SIG-M5 treated with dmso at 0.1 percent for 504 hours (cell line): ENCODE measurements at regions not wholly inside any gene's neighbourhood (a gene's known extent, or its start where the extent isn't known, plus 50 kb on each side); places are given as distances from the start of the nearest gene placed in this dataset.
"Not testable (repeated sequence)": the region's sequence is repeated elsewhere in the genome, so short reads cannot be mapped to it uniquely, and the experiment has no call there.

Experiments used
- DNase-seq: peaks from one replicate; lab custom pipeline; 2025; ENCODE audit not compliant: unreplicated experiment; lab: John Stamatoyannopoulos, UW

DNA sequence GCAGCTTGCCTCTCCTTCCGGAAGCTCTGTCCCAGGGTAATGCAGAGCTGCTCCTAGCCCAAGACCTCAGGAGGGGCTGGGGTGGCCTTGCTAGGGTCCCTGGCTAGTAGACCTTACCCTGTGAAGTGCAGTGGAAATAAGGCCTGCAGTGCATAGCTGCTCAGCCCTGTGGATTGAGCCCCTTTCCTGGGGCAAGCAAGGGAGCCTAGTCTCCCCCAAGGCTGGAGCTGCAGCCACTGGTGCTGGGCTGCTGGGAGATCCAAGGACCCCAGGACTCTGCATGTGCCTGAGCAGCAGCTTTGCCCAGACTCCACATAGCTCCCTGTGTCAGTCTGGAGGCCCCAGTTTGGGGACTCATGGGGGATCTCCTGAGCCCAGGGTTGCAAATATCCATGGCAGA is 57.9 kb downstream of the FANCF start:
- no peak for DNase-seq

DNA sequence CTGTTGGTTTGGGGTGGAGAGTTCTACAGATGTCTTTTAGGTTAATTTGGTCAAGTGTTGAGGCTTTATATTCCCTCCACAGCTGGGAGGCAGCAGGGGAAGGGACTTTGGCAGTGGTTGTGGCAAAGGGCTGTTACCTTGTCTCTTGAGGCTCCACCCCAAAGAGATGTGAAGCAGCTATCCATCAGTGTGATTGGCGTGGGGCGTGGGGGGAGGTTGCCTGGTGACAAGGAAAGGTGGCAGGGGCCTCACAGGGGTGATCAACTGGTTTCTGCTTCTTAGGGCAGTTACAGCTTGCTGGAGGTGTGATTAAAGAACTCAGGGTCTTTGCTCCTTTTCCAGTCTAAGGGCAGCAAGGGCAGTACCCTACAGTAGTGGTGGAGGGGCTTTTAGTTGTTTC is 59.3 kb downstream of the FANCF start:
- no peak for DNase-seq

DNA sequence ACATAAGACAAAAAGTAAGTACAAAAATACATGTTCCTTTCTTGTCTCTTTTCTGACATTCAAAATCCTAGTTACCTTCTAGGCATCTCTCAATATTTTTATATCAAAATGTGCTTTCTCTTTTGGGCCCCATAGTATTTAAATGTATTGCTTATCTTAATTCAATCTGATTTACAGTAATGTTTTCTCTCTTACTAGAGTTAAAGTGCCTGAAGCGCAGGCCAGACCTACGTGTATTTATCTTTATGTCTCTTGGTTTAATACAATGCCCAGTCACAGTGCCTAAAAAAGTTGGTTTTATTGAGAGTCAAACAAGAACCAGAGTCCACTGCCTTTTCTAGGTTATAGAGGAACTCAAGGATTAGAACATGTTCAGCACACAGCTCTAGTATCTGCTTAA is 64.3 kb downstream of the FANCF start:
- DNase-seq = no peak

DNA sequence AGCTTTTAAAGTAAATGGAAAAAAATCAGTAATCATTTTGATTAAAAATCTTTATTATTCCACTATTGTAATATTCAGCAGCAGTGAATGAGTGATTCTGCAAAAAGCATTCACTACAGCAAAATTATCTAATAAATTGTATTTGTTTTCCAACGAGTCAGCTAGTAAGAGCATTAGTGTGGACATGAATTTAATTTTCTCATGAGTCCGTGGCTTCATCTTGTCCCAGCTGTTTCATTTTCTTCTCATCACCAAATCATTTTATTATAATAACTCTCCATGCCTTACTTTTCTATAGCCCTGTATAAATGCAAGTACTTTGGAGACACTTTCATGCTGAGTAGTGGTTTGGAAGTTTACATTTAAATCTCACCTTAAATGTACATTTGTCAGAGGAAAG is 66.2 kb downstream of the FANCF start:
- no peak for DNase-seq

DNA sequence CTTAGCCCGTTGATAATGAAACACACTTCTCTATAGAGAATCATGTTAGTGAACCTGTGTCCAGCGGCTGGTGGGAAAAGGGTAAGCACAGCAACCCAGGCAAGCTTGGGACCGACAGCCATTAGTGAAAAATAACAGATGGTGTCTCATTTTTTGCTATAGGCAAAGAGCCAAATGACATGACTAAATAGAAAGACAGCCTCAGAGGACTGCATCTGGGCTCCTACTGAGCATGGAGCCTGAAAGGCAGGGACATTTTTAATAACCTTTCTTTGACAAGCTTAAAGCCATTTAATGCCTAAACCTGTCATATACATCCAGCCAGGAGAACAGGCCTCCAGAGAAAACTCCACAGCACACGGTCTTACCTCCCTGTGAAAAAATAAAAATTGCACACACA is 67.0 kb downstream of the FANCF start:
- DNase-seq = no peak

DNA sequence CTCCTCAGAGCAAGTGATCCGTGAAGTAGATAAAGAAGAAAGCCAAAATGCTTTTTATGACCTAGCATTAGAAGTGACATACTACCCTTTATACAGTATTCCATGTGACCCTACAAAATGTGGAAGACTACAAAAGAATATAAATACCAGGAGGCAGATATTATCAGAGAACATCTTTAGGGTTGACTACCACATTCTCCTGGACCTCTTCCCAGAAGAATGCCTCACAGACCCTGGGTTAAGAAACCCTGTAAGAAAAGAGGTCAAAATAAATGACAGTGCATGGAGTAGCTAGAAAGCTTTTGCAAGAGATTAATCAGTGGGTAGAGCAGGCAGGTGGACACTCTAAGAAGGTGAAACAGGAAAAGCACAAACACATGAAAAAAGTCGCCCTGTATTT is 69.2 kb downstream of the FANCF start:
- DNase-seq = no peak

DNA sequence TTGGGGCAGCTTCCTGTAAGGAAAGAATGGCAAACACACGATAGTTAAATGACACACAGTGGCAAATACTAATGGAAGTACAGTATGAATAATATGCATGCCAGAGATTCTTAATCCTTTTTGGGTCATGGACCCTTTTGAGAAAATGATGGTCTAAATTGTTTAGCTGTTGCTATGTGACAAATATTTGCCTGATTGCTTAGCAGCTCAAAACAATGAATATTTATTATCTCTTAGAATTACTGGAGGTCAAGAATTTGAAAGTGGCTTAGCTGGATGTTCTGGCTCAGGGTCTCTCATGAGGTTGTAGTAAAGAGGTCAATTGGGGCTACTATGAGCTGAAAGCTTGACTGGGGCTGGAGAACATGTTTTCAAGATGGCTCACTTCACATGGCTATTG is 69.7 kb downstream of the FANCF start:
- DNase-seq = no peak

DNA sequence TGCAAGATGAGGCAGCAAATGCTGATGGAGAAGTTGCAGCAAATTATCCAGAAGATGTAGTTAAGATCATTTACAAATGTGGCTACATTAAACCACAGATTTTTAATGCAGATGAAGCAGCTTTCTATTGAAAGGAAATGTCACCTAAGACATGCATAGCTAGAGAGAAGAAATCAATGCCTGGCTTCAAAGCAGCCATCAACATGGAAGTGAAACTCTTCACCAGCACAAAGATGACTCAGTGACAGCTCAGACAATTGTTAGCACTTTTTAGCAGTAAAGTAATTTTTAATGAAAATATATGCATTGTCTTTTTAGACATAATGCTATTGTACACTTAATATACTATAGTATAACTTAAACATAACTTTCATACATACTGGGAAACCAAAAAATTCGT is 71.4 kb downstream of the FANCF start:
- no peak for DNase-seq

DNA sequence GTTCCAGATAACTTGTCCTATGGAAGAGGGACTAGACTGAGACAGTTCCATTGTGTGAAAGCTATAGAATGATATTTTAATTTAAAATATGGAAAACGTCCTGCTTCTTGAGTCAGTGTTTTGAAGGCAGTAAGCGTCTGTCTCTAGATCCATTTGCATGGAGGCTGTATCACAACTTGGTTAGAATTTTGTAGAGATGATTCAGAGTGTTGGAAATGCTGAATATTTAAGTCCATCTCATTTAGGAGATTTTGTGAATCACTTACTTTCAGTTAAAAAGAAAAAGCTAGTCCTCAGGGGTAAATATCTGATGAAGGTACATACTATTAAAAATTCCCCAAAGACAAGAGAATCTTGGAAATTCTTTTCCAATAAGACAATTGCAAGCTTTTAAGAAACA is 72.7 kb downstream of the FANCF start:
- DNase-seq = no peak

DNA sequence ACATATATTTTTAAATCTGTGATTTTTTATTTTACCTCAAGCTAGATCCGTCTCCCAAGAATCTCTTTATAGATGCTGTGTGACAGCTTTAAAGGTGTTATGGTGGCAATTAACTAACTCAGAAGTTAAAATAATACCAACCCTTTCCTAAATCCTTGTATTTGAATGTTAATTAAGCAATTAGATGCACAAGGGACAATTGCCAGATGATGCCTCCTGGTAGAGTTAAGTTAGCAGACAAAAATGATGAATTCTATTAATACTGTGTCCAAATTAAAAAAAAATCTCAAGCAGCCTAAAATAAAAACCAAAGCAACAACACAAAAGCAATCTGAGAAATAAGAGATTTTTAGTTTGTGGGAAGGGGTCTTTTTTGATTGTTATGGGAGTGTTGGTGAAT is 78.9 kb downstream of the FANCF start:
- DNase-seq = no peak

DNA sequence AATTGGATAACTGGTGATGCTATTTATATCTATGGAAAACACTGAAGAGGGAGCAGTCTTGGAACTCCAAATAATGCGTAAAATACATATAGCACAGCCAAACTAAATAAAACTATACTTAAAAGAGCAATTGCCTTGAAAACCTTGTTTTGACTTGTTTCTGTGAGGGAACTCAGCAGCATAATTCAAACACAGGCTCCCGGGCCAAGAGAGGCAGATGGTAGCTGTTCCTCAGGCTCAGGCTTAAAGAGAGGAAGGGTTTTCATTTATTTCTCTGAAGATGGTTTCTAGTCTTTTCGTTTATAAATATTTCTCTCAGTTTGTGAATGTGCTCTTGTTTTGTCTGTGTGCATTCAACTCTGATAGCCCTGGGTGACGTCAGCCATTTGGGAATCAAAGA is 82.4 kb downstream of the FANCF start:
- DNase-seq = no peak

DNA sequence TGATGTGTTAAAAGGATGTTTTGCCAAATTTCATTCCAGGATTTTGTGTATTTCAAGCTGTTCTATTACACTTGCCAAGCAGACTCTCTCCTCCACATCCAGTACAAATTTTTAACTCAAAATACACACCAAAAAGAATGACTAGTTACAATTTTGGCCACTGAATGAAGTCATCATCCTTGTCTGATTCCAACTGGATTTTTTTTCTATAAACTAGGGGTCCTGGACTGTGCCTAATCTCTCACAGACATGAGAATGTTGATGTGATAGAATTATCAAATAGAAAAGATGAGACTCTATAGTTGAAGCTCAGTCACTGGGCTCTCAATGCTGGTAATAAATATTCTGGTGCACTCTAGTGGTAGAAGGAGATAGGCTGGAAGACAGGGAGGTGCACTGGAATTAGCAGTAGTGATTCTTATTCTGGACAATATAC is 85.8 kb downstream of the FANCF start:
- peak; percentile 16 for DNase-seq

DNA sequence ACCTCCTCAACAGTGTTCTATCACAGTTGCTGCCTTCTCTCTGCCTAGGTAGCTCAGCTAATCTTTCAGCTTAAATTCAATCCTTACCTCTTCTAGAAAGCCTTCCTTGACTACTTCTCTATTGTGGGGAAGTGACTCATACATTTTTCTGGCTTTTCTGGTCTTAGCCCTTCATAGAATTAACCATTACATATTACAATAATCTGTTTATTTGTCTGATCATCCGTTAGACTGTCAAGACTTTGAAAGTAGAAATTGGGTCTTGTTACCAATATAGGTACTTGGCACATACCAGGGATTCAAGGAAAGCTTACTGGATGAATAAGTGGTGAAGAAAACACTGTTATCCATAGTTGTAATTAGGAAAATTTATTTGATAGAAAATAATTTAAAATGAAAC is 89.6 kb downstream of the FANCF start:
- no peak for DNase-seq

DNA sequence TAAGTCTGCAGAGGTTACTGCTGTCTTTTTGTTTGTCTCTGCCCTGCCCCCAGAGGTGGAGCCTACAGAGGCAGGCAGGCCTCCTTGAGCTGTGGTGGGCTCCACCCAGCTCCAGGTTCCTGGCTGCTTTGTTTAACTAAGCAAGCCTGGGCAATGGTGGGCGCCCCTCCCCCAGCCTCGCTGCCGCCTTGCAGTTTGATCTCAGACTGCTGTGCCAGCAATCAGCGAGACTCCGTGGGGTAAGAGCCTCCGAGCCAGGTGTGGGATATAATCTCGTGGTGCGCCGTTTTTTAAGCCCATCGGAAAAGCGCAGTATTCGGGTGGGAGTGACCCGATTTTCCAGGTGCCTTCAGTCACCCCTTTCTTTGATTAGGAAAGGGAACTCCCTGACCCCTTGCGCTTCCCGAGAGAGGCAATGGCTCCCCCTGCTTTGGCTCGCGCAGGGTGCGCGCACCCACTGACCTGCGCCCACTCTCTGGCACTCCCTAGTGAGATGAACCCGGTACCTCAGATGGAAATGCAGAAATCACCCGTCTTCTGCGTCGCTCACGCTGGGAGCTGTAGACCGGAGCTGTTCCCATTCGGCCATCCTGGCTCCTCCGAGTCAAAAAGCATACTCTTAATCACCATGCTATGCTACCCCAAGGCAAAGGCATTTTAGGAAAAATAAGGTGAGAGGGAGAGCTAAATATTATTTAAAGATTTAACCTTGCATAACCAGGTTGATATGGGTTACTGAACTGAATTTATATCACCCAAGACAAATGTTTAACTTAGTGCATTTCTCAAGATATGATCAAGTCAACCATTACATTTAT is 96.8 kb downstream of the FANCF start:
- not testable (repeated sequence) for DNase-seq

DNA sequence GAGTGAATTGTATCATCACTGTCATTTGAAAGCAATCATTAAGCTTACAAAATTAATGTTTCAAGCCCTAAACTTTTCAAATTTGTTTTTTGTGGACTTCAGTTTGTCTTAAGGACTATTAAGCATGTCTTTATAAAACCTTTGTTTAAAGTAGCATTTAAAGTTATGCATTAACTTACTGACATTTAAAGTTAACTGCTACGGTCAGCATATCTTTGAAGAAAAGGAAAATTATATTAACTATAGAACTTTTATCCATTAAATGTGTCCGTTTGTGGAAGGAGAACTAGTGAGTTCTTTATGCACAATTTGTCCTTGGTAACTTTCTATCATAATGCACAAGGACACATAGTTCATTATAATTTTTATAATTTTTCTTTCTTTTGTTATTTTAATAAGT is 103.4 kb downstream of the FANCF start:
- DNase-seq = no peak

DNA sequence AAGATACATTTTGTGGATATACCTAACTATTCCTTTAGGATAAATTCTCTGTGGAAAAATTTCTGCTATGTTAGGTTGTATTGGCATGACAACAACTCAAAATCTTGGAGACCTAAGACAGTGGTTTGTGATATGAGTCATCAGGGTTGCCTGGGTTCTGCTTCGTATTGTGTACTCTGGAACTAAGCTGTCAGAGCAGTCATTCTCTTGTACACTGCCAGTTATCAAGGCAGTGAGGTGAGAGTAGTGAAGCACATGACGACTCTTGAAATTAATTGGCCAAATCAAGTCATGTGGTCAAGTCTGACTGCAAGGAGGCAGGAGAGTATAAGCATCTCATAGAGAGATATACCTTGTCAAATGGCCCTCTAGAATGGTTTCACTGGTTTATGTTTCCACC is 104.4 kb downstream of the FANCF start:
- DNase-seq = no peak

DNA sequence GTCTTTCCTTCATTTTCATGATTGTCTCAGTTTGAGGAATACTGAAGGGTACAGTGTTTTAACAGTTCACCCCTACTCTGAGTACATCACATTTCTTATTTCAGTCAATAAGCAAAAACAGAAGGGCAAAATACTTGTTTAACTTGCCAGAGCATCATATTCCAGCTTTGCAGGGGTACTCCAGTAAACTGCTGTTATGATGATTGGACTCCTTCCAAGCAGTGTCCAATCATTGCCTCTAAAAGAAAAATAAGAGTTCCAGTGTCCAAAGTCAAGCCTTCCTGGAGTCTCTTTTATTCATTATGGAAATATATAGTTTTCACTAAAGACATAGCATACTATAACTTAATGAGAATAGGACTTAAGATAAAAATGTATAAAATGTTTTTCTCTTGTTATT is 105.1 kb downstream of the FANCF start:
- no peak for DNase-seq

DNA sequence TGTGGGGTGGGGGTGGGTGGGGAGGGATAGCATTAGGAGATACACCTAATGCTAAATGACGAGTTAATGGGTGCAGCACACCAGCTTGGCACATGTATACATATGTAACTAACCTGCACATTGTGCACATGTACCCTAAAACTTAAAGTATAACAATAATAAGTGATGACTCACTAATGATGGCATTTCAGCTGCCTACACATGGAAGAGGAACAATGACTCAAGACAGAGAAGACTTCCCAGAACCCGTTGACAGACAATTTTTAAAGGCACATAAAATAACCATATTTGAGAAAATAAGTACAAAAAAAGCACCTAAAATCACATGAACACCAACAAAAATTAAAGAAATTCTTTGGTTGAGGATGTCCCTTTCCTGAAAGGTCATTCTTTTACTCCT is 107.3 kb downstream of the FANCF start:
- DNase-seq = not testable (repeated sequence)

DNA sequence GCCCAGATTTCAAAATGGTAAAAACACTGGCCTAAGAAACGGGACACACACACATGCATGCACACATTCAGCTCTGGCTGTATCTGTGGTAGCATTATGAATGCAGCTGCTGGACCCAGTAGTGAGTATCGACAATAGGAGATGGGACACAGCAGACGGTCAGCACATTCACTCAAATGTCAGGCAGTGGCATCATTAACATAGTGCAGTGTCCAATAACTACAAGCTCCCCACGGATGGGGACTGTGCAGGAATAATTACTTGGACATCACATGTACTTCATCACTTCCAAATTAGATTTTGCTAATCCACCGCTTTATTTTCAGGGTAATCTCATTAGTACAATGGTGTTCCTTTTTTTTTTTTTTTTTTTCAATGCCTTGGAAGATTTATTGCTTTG is 109.5 kb downstream of the FANCF start:
- no peak for DNase-seq

DNA sequence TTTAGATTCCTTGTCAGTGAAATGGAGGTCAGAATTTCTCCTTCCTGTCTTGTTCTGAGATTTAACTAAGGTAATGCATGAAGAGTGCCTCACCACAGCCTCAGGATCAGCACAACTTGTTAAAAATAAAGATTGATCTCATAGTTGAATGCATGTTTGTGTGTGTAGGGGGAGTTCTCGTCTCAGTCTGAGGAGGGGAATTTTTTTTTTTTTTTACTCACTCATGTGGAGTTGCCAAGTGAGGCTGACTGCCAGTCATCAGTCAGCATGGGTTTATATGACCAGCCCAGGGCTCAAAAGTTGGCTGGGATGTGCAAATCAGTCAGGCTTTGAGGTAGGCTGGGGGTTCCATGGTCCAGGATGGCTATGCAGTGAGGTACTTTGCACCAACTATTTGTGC is 113.2 kb downstream of the FANCF start:
- no peak for DNase-seq

DNA sequence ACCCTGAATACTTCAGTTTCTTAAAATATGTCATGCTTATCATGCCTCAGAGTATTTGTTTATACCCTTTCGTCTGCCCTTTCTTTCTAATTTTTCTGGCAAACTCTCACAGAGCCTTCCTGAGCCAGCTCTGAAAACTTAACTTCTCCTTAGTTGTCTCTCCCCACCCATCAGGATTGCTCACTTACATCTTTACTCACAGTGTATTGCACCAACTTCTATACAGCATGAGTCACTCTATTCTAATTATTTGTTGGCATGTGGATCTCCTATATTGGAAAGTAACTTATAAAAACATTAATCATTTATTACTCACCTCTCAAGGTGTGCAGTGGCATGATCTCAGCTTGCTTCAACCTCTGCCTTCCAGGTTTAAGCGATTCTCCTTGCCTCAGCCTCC is 114.9 kb downstream of the FANCF start:
- no peak for DNase-seq

DNA sequence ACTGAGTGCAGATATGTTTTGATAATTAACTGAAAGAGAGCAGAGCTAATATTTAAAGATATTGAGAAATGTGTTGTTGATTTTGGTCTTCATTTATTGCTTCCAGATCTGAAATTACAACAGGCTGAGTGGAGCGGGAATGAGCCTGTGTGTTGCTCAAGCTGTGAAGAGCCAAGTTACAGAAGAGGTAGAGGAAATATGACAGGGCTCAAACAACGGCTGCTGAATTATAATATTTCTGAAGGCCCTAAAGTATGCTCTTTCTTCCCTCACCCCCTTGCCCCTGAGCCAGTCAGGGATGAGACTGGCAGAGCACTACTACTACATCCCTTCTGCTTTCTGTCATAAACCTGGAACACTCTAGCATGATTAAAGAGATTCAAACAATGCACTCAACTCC is 115.6 kb downstream of the FANCF start:
- DNase-seq = no peak

DNA sequence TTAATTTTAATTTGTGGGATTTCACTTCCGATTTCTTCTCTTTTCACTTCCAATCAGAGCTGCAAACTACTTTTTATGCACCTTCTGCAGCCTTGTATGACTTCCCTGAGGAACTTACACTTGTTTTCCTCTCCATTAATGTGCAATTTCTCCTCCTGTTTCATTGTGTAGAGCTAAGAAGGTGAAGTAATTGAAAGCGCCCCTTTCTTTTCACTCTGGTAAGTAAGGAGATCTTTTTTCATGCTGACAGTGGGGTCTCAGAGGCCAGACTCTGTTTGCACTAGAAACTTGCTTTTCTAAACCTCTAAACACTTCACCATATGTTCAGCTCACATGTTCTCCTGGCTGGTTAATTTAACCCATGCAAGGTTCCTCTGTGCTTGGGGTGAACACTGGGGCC is 117.0 kb downstream of the FANCF start:
- DNase-seq = no peak
